GM18502 (cell line): ENCODE measurements at regions not wholly inside any gene's neighbourhood (a gene's known extent, or its start where the extent isn't known, plus 50 kb on each side); places are given as distances from the start of the nearest gene placed in this dataset.
"Not testable (repeated sequence)": the region's sequence is repeated elsewhere in the genome, so short reads cannot be mapped to it uniquely, and the experiment has no call there.

Experiments
- ATAC-seq: cut with Tn5 transposase; IDR thresholded peaks from one replicate; pipeline ENCODE4 v1.9.1; 2021; ENCODE audit warnings: mild to moderate bottlenecking; ENCODE audit not compliant: unreplicated experiment, poor library complexity

DNA sequence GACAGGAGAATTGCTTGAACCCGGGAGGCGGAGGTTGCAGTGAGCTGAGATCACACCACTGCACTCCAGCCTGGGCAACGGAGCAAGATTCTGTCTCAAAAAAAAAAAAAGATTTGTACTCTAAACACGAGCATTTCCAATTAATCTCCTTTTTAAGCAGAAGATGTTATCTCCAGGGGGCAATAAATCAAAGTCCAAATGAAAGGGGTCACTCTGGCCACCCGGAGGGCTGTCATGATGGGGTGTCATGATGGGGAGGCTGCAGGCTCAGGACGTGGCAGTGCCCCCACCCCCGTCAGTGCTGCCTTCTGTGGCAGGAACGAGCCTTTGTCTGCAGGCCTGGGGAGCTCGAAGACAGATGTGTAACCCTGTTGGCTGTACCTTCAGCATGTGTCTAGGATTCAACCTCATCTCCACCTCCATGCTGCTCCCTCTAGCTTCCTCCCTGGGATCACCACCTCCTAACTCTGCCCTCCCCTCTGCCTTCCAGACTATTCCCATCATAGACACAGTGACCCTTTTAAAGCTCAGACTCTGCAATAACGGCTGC lies 76.9 kb upstream of the YWHAQ start:
- ATAC-seq = no peak

- ATAC-seq = no peak
These were observed 78.1 kb upstream of the YWHAQ start for GRCh38 chr2:9708683-9709538.

DNA sequence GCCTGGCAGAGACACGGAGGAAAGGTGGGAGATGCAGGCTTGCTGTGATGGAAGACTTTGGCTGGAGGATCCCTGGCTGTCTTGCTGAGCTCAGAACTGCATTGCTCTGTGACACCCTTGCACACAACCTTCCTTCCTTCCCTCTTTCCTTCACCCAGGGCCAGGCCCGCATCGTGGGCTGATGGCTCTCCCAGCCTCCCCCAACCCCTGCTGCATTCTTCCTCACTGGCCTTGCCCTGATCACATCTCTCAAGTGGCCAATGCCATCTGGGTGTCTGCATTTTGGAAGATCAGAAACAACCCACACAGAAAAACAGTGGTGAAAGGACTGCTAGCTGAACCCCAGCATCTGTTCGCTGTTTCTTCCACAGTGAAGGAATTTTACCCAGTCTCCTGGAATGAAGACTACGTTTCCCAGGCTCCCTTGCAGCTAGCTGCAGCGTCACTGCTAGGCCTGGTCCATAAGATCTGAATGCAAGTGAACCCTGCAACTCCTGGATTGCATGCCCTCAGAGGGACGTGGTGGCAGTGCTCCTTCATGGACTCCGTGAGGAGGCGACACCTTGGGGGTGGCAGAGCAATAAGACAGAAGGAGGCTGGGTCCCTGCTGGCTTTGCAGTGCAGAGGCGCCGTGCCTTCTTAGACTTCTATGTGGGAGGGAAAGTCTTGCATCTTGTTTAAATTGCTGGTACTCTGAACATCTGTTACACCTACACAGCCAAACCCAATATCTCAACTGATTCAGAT lies 78.9 kb upstream of the YWHAQ start:
- ATAC-seq = no peak

GRCh38 chr2:9710311-9710710 lies 79.5 kb upstream of the YWHAQ start:
- no peak for ATAC-seq

DNA sequence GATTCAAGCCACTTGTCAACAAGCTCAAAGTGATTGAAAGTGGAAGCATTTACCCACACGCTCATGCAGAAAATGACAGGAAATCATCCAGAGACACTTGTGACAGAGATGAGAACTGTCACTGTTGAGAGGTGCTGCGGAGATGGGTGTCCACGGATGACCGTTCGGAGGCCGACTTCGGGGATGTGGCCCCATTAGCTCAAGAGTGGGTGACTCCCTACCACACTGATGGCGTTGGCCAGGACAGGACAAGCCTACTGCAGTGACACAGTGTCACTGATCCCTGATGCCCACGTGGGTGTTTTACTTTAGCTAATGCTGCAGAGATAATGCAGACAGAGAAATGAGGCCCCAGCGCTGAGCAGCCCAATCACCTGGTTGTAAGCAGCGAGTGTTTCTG lies 81.5 kb upstream of the YWHAQ start:
- ATAC-seq = no peak

DNA sequence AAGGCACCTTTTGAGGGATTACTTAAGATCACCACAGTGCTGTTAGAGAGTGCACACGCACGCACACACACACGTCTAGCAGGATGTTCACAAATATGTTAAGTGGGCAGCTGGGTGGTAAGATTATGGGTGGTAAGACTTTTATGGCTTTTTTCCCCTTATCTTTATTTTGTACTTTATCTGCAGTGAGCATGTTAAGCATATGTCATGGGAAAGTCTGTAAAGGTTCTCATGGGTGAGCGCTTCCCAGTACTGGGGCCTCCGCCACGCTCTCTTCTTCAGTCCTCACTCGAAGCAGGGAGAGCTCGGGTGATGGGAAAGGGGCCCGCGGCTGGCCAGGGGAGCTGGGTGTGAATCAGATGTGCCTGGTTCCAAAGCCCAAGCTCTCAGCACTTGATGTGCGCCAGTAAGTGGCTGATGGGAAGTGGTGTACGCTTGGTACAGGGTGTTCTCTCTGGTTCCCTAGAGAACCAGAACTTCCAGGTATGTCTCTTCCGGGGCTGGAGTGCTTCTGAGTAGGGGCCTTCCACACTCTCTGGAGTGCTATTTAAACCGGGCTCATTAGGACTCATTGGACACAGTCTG lies 83.9 kb upstream of the YWHAQ start:
- ATAC-seq = no peak

GRCh38 chr2:9715238-9715637 lies 84.4 kb upstream of the YWHAQ start:
- no peak for ATAC-seq

DNA sequence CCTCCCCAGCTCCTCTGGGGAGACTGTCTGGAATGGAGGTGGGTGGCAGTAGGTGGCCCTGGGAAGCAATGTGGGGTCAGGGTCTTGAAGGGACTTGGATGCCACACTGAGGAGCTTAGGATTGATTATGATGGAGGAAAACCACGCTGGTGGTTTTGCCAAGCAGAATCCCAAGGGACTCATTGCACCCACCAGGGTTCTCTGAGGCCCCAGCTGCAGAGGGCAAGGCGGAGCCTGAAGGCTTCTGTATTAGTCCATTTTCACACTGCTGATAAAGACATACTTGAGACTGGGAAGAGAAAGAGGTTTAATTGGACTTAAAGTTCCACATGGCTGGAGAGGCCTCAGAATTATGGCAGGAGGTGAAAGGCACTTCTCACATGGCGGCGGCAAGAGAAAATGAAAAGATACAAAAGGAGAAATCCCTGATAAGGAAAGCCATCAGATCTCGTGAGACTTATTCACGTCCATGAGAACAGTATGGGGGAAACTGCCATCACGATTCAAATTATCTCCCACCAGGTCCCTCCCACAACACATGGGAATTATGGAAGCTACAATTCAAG lies 87.2 kb upstream of the YWHAQ start:
- ATAC-seq = no peak

DNA sequence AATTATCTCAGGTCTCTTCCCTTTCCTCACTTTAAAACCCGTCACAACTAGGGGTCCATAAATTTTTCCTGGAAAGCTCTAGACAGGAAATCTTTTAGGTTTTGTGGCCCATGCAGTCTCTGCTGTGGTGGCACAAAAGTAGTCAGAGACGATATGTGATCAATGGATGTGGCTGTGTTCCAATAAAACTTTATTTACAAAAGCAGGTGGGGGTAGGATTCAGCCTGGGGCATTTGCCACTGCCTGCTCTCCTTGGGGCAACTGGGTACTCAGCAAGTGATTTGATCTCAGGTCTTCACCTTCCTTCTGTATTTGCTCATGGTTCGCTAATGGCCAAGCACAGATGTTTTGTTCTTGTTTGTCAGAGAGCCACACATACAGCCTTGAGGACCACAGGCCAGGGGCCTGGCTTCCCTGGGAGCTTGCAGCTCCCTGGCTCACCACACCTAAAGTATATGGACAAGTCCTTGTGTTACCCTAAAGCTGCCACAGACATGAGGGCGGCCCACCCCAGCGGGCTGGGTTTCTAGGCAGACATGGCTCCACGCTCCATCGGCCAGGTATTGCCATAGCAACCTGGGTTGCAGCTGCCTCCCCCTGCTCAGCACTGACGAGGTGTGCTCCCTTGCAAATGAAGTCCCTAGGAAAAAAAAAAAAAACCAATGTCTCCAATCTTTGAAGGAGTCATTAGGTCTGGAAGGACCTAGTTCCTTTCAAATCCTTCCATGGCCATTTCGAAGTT lies 89.7 kb upstream of the YWHAQ start:
- no peak for ATAC-seq

DNA sequence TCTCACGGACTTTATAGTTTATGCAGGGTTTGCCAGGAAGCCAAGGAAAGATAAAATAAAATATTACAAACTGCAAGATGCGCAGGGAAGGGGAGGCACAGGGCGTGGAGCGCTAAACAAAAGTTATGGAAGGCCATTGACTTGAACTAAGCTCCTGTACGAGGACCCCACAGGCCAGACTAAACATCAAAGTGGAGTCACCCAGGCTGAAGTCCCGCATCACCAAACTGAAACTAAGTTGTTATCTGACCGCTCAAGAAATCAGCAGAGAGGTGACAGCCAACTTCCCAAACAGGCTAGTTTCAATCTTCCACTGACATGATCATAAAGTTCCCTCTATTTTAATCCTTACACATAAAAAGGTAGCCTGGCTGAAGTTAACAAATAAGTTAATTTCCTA lies 90.5 kb upstream of the YWHAQ start:
- ATAC-seq = no peak

GRCh38 chr2:9722451-9722850 lies 91.7 kb upstream of the YWHAQ start:
- ATAC-seq = no peak

GRCh38 chr2:9724565-9724964 lies 93.8 kb upstream of the YWHAQ start:
- ATAC-seq = no peak

GRCh38 chr2:9725106-9725505 lies 94.3 kb upstream of the YWHAQ start:
- ATAC-seq = no peak

- ATAC-seq = not testable (repeated sequence)
These were observed 95.2 kb upstream of the YWHAQ start for GRCh38 chr2:9726016-9726415.

- ATAC-seq = not testable (repeated sequence)
These were observed 99.7 kb upstream of the YWHAQ start for GRCh38 chr2:9730523-9730922.

DNA sequence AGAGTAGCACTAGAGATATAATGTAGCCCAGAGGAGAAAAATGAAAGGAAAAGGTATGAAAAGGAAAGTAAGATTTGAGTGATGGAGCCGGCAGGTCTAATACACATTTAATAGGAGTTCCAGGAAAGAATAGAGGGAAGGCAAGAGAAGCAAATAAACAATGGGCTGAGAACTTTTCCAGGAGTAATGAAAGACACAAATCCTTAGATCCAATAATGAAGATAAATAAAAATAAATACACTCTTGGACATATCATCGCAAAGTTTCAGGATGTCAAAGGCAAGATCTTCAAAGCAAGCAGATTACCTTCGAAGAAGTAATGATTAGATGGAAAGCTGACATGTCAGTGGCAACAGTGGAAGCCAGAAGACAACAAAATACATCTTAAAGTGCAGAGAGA lies 102.0 kb upstream of the YWHAQ start:
- no peak for ATAC-seq

GRCh38 chr2:9734308-9734707 lies 103.5 kb upstream of the YWHAQ start:
- ATAC-seq = no peak

GRCh38 chr2:9735335-9735734 lies 104.5 kb upstream of the YWHAQ start:
- ATAC-seq = no peak

- no peak for ATAC-seq
These were observed 105.2 kb upstream of the YWHAQ start for GRCh38 chr2:9736021-9736420.
